ENCODE measurements at regions not wholly inside any gene's neighbourhood (a gene's known extent, or its start where the extent isn't known, plus 50 kb on each side); places are given as distances from the start of the nearest gene placed in this dataset.
"Not testable (repeated sequence)": the region's sequence is repeated elsewhere in the genome, so short reads cannot be mapped to it uniquely, and the experiment has no call there.

- H3K27ac ChIP-seq = no peak overlapping the region
- intact Hi-C loops (cut with DNase I) = no loop called here
- DNase-seq (ENCODE audit: low spot score) = no peak
- no peak overlapping the region for H3K4me3 ChIP-seq
- no peaks in the 10 kb centered on the region for H3K9me3 ChIP-seq
- no peaks in the 10 kb centered on the region for H3K4me1 ChIP-seq (replicated peaks)
- WGBS = 77% methylated on average over 4 of the region's 4 CpGs
- H3K27me3 ChIP-seq (replicated peaks; ENCODE audit: insufficient read depth) = no peaks in the 10 kb centered on the region
- no peaks in the 10 kb centered on the region for H3K36me3 ChIP-seq
- no peak for TF ChIP-seq POLR2AphosphoS5 (IDR thresholded peaks at IDR 0.05)
- no peak for TF ChIP-seq CTCF (IDR thresholded peaks at IDR 0.05)
- no peak for TF ChIP-seq POLR2A (IDR thresholded peaks at IDR 0.05)
These were observed 246.6 kb upstream of the B3GAT1 start for GRCh38 chr11:134658481-134659225.

- WGBS = 88% methylated on average over 6 of the region's 6 CpGs
- TF ChIP-seq CTCF (IDR thresholded peaks at IDR 0.05) = no peak
- TF ChIP-seq POLR2AphosphoS5 (IDR thresholded peaks at IDR 0.05) = no peak
- no peak for DNase-seq (ENCODE audit: low spot score)
- H3K9me3 ChIP-seq = no peaks in the 10 kb centered on the region
- H3K4me3 ChIP-seq = no peak overlapping the region
- H3K36me3 ChIP-seq = no peaks in the 10 kb centered on the region
- intact Hi-C loops (cut with DNase I) = no loop called here
- H3K27me3 ChIP-seq (replicated peaks; ENCODE audit: insufficient read depth) = no peaks in the 10 kb centered on the region
- H3K4me1 ChIP-seq (replicated peaks) = no peaks in the 10 kb centered on the region
- H3K27ac ChIP-seq = no peak overlapping the region
These were observed 245.6 kb upstream of the B3GAT1 start for GRCh38 chr11:134657631-134658030.

GRCh38 chr11:134656861-134657540 is 245.0 kb upstream of the B3GAT1 start:
- no peaks in the 10 kb centered on the region for H3K4me1 ChIP-seq (replicated peaks)
- DNase-seq (ENCODE audit: low spot score) = no peak
- H3K27me3 ChIP-seq (replicated peaks; ENCODE audit: insufficient read depth) = no peaks in the 10 kb centered on the region
- H3K4me3 ChIP-seq = no peak overlapping the region
- no peaks in the 10 kb centered on the region for H3K9me3 ChIP-seq
- H3K36me3 ChIP-seq = no peaks in the 10 kb centered on the region
- intact Hi-C loops (cut with DNase I) = no loop called here
- WGBS = 60% methylated on average over 29 of the region's 29 CpGs
- no peak overlapping the region for H3K27ac ChIP-seq
- no peak for TF ChIP-seq CTCF (IDR thresholded peaks at IDR 0.05)
- TF ChIP-seq POLR2AphosphoS5 (IDR thresholded peaks at IDR 0.05) = no peak
- TF ChIP-seq POLR2A (IDR thresholded peaks at IDR 0.05) = no peak

- H3K4me1 ChIP-seq (replicated peaks); H3K36me3 ChIP-seq; DNase-seq (ENCODE audit: low spot score); H3K4me3 ChIP-seq; H3K9me3 ChIP-seq; H3K27me3 ChIP-seq (replicated peaks; ENCODE audit: insufficient read depth); H3K27ac ChIP-seq; intact Hi-C loops (cut with DNase I): not testable (repeated sequence)
- WGBS = 89% methylated on average over 29 of the region's 29 CpGs
These were observed 244.2 kb upstream of the B3GAT1 start for GRCh38 chr11:134656086-134656840.

- H3K27ac ChIP-seq = no peak overlapping the region
- intact Hi-C loops (cut with DNase I) = no loop called here
- no peaks in the 10 kb centered on the region for H3K36me3 ChIP-seq
- no peaks in the 10 kb centered on the region for H3K4me1 ChIP-seq (replicated peaks)
- H3K27me3 ChIP-seq (replicated peaks; ENCODE audit: insufficient read depth) = no peaks in the 10 kb centered on the region
- WGBS = 73% methylated on average over 11 of the region's 11 CpGs
- H3K4me3 ChIP-seq = no peak overlapping the region
- TF ChIP-seq POLR2A (IDR thresholded peaks at IDR 0.05) = no peak
- no peak for TF ChIP-seq CTCF (IDR thresholded peaks at IDR 0.05)
- no peak for DNase-seq (ENCODE audit: low spot score)
- H3K9me3 ChIP-seq = no peaks in the 10 kb centered on the region
These were observed 243.3 kb upstream of the B3GAT1 start for GRCh38 chr11:134655189-134655989.

Measured in prostate gland (tissue), 2 donors.